CD4-positive, alpha-beta T cell (primary cell): ENCODE measurements at regions not wholly inside any gene's neighbourhood (a gene's known extent, or its start where the extent isn't known, plus 50 kb on each side); places are given as distances from the start of the nearest gene placed in this dataset.

Experiments
- ATAC-seq: fragments of 200-7000 bp; cut with Tn5 transposase; one replicate; pipeline ENCODE4 v1.10.0; 2022; ENCODE audit warnings: mild to moderate bottlenecking; ENCODE audit not compliant: poor library complexity
- CTCF ChIA-PET: fragments of 350-600 bp; sonication (Branson Sonifier 250); formaldehyde crosslinking; loops from one replicate; lab custom pipeline; 2021; ENCODE audit warnings: antibody characterized with exemption, inconsistent platforms; lab: Charles Lee
- POLR2A ChIA-PET: fragments of 350-600 bp; sonication (Branson Sonifier 250); formaldehyde crosslinking; loops from one replicate; lab custom pipeline; 2021; ENCODE audit warnings: antibody characterized with exemption, inconsistent platforms; lab: Charles Lee
- DNase-seq, 14 experiments: peaks; one replicate each; pipeline ENCODE4 v3.0.0-alpha.2; 2013 to 2020; ENCODE audit warnings: mixed read lengths in 2 of 14
- H3K27ac ChIP-seq, 2 donors: one replicate each; pipeline versions ENCODE4 v1.5.1 to v1.7.0; 2013; ENCODE audit warnings: low read length in 2 of 2, low read depth in 1 of 2, mild to moderate bottlenecking in 1 of 2
- H3K27me3 ChIP-seq, 2 experiments: 1 replicate in 1 of 2; 2 replicates in 1 of 2; pipeline versions ENCODE4 v1.6.1 to v1.7.0; 2013; ENCODE audit warnings: low read length in 2 of 2, control low read depth in 1 of 2, mild to moderate bottlenecking in 1 of 2, moderate library complexity in 1 of 2; ENCODE audit not compliant: insufficient read depth in 2 of 2, control insufficient read depth in 1 of 2
- H3K36me3 ChIP-seq: one replicate; pipeline ENCODE4 v1.6.1; 2013; ENCODE audit warnings: low read length, control low read depth; ENCODE audit not compliant: insufficient read depth
- H3K4me1 ChIP-seq: one replicate; pipeline ENCODE4 v1.6.1; 2013; ENCODE audit warnings: low read length, control low read depth; ENCODE audit not compliant: insufficient read depth
- H3K4me3 ChIP-seq: one replicate; pipeline ENCODE4 v1.5.1; 2013; ENCODE audit warnings: mild to moderate bottlenecking, low read length, moderate library complexity
- H3K9me3 ChIP-seq, 2 experiments: 1 replicate in 1 of 2; 2 replicates in 1 of 2; pipeline versions ENCODE4 v1.6.1 to v1.7.0; 2013; ENCODE audit warnings: low read length in 2 of 2, mild to moderate bottlenecking in 2 of 2, control low read depth in 1 of 2, moderate library complexity in 1 of 2; ENCODE audit not compliant: control insufficient read depth in 1 of 2, insufficient read depth in 1 of 2
- H3K27ac Mint-ChIP-seq: one replicate; pipeline ENCODE4 v1.8.0; 2020; ENCODE audit warnings: mixed read lengths
- H3K27me3 Mint-ChIP-seq: one replicate; pipeline ENCODE4 v1.8.0; 2021; ENCODE audit warnings: mixed read lengths
- H3K36me3 Mint-ChIP-seq: one replicate; pipeline ENCODE4 v1.8.0; 2021; ENCODE audit warnings: low read depth, mixed read lengths
- H3K4me1 Mint-ChIP-seq: one replicate; pipeline ENCODE4 v1.8.0; 2021; ENCODE audit warnings: low read depth, mixed read lengths
- H3K4me3 Mint-ChIP-seq: one replicate; pipeline ENCODE4 v1.8.0; 2020; ENCODE audit warnings: mild to moderate bottlenecking, mixed read lengths
- H3K9me3 Mint-ChIP-seq: one replicate; pipeline ENCODE4 v1.8.0; 2020; ENCODE audit warnings: mixed read lengths
- CTCF ChIP-seq: fragments of 200-600 bp; IDR thresholded peaks from one replicate; pipeline ENCODE4 v1.8.0; 2022; ENCODE audit warnings: antibody characterized with exemption, mild to moderate bottlenecking
- intact Hi-C, 2 experiments: fragments of 100-400 bp; cut with DNase I in 1 of 2; cut with micrococcal nuclease in 1 of 2; formaldehyde crosslinking; loops; one replicate each; pipeline versions ENCODE4 v1.15.1 to v1.9.0; 2023 to 2025; cut with DNase I, micrococcal nuclease

DNA sequence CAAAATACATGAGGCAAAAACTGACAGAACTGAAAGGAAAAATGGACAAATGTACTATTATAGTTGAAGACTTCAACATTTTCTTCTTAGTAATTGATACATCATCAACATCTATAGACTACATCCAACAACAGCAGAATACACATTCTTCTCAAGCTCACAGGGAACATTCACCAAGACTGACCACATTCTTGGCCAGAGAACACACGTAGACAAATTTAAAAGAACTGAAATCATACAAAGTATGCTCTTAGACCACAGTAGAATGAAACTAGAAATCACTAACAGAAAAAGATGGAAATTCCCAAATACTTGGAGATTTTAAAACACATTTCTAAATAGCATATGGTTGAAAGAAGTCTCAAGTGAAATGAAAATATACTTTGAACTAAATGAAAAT, 55.1 kb upstream of the NSMCE3 start:
- DNase-seq (no peak), ATAC-seq (no peak)
- no peak overlapping the region for H3K27ac Mint-ChIP-seq
- ChIA-PET POLR2A (no interaction called here), CTCF (no interaction called here)
- H3K4me3 Mint-ChIP-seq = no peak overlapping the region
- no peak overlapping the region for H3K4me3 ChIP-seq
- intact Hi-C loops = no loop called here
- no peaks in the 10 kb centered on the region for H3K36me3 ChIP-seq
- no peak for TF ChIP-seq CTCF
- H3K27ac ChIP-seq = no peak overlapping the region
- H3K36me3 Mint-ChIP-seq = no peaks in the 10 kb centered on the region
- peaks cover 26% of the 10 kb centered on the region for H3K27me3 Mint-ChIP-seq
- no peaks in the 10 kb centered on the region for H3K4me1 ChIP-seq
- peaks cover 0 to under 1% of the 10 kb centered on the region in 2 experiments for H3K27me3 ChIP-seq
- no peaks in the 10 kb centered on the region for H3K4me1 Mint-ChIP-seq
- peaks cover 10% of the 10 kb centered on the region for H3K9me3 Mint-ChIP-seq
- peaks cover 6 to 9% of the 10 kb centered on the region in 2 experiments for H3K9me3 ChIP-seq

- ATAC-seq (no peak), DNase-seq (no peak)
- no peak overlapping the region for H3K27ac ChIP-seq
- Mint-ChIP-seq H3K4me3 (no peak overlapping the region), H3K4me1 (no peaks in the 10 kb centered on the region), H3K27me3 (peaks cover 26% of the 10 kb centered on the region), H3K9me3 (peaks cover 10% of the 10 kb centered on the region), H3K27ac (no peak overlapping the region), H3K36me3 (no peaks in the 10 kb centered on the region)
- no peak for TF ChIP-seq CTCF
- H3K9me3 ChIP-seq = peaks cover 6 to 9% of the 10 kb centered on the region in 2 experiments
- H3K36me3 ChIP-seq = no peaks in the 10 kb centered on the region
- H3K4me3 ChIP-seq = no peak overlapping the region
- CTCF ChIA-PET = no interaction called here
- H3K27me3 ChIP-seq = peaks cover 0 to 3% of the 10 kb centered on the region in 2 experiments
- H3K4me1 ChIP-seq = no peaks in the 10 kb centered on the region
- POLR2A ChIA-PET = no interaction called here
- intact Hi-C loops = no loop called here
Measured at GRCh38 chr15:29323557-29323956, 53.9 kb upstream of the NSMCE3 start.

- Histone ChIP-seq H3K4me1 (no peaks in the 10 kb centered on the region), H3K9me3 (peaks cover 6 to 8% of the 10 kb centered on the region in 2 experiments), H3K27me3 (peaks cover 0 to 3% of the 10 kb centered on the region in 2 experiments), H3K27ac (no peak overlapping the region), H3K4me3 (no peak overlapping the region), H3K36me3 (no peaks in the 10 kb centered on the region)
- POLR2A ChIA-PET = no interaction called here
- CTCF ChIA-PET = no interaction called here
- no peak for ATAC-seq
- Mint-ChIP-seq H3K27me3 (peaks cover 26% of the 10 kb centered on the region), H3K4me1 (no peaks in the 10 kb centered on the region), H3K36me3 (no peaks in the 10 kb centered on the region), H3K4me3 (no peak overlapping the region), H3K9me3 (peaks cover 10% of the 10 kb centered on the region), H3K27ac (no peak overlapping the region)
- DNase-seq = no peak
- no peak for TF ChIP-seq CTCF
- intact Hi-C loops = no loop called here
Measured at GRCh38 chr15:29322415-29322814, 52.8 kb upstream of the NSMCE3 start.
